AG09319 (cell line): ENCODE measurements at regions not wholly inside any gene's neighbourhood (a gene's known extent, or its start where the extent isn't known, plus 50 kb on each side); places are given as distances from the start of the nearest gene placed in this dataset.

Source experiments
- DNase-seq: peaks from one replicate; pipeline ENCODE4 v3.0.0-alpha.2; 2010; ENCODE audit warnings: low read depth; ENCODE audit errors: extremely low read depth
- CTCF ChIP-seq: IDR thresholded peaks from 2 replicates; pipeline ENCODE4 v1.5.1; 2011; ENCODE audit warnings: low read depth, mild to moderate bottlenecking, inconsistent platforms, low read length, moderate library complexity

DNA sequence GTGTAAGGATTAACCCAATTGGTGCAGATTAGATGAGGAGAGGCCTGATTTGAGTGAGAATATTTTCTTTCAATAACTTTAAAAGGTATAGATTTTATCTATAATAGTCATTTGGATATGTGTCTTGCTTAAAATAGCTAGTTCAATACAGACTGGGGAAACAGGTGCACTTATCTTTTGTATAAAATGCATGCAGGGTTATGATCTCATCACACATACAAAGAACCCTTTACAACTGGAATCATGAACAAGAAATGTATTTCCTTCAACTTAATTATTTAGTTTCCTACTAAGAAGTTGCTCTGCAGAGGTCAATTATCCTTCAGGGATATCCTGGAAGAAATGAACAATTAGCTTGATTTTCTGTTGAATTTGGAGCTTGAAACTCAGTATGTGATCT lies 259.6 kb downstream of the PTBP2 start:
- no peak for TF ChIP-seq CTCF
- no peak for DNase-seq

DNA sequence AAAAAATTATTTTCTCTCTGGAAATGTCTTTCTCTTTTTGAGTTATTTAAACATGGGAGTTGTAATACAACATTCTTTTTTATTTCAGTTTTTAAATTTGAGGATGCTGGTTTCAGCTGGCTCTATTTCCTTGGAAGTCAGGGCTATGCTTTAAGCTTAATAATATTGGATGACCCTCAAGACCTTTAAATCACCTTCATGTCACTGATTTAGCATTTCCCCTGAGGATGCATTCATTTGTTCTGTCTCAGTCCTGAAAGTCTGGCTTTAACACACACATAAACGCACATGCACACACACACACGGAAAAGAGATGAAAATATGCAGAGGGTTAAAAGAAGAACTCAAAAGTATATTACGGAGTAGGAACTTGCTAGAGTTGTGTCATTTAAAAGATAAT lies 260.5 kb downstream of the PTBP2 start:
- no peak for TF ChIP-seq CTCF
- DNase-seq: no peak

DNA sequence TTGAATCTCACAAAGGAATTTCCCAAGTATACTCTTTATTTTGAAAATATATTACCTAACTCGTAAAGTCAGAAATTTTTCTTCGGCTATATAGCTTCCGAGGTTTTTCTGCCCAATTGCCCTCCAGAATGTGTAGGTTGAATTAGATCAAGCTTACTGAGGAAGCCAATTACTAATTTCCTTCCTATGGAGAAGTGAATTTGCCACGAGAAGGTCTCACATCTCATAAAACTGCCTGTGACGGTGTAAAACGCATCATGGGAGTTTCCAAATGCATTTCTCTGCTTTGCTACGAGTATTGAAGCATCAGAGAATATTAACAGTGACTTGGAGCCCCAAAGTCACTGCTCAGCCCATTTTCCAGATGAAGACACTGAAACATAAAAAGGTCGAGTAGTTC lies 262.3 kb downstream of the PTBP2 start:
- DNase-seq: no peak
- TF ChIP-seq CTCF: no peak

DNA sequence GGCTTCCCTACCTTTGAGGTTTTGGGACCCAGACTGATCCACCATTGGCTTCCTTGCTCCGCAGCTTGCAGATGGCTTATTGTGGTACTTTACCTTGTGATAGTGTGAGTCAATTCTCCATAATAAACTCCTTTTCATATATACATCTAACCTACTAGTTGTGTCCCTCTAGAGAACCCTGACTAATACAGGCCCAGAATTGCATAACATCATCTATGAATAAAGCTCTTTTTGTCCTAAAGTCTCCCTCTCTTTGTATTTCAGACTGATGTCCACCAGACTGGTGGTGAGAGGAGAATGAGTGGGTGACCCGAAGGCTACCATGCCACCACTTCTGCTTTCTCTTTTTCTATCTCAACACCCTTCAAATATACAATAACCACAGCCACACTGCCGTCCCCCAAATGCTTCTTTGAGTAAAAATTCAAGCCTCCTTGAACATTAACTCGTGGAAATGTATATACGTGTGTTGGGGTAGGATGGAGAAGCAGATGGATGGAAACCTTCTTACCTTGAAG lies 265.7 kb downstream of the PTBP2 start:
- no peak for TF ChIP-seq CTCF
- DNase-seq: no peak

DNA sequence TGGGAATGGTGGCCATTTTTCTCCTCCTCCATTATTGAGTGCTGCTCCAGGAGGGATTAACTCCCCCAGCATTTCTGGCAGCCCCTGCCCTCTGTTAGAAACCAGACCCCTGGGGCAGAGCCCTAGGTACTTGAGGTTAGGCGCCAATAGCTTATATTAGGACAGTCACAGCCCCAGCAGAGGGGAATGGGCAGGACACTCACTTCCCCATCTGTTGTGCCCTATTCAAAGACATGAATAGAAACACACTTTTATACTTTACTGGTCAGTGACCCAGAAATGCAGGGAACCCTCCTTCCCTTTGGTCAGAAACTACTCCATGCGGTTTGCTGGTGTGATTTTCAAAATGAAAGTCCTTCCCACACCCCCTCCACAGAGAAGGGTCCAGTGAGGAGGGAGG lies 267.7 kb downstream of the PTBP2 start:
- no peak for TF ChIP-seq CTCF
- DNase-seq: no peak

- no peak for DNase-seq
- no peak for TF ChIP-seq CTCF
Observed at GRCh38 chr1:96990136-96990535, 268.6 kb downstream of the PTBP2 start.

DNA sequence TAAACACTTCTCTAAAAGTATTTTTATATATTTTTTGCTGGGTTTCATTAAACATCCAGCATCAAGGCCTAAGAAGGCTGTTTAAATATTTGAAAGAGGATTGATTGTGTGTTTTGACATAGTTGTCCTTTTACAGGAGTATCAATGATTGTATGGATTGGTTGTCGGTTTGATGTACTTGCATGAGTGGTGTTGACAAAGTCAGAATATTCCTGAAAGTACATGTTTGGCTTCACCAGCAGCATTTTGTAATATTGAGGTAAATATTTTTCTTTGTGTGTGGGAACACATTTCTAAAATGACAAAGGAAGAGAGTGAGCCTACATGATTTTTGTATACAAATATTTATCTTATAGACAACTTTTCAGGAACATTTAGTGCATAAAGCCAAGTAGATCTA lies 269.7 kb downstream of the PTBP2 start:
- no peak for TF ChIP-seq CTCF
- no peak for DNase-seq
